H1 (cell line): ENCODE measurements at regions not wholly inside any gene's neighbourhood (a gene's known extent, or its start where the extent isn't known, plus 50 kb on each side); places are given as distances from the start of the nearest gene placed in this dataset.

Experiments
- CTCF ChIA-PET: fragments of 300-600 bp; sonication (Branson Sonifier 250); formaldehyde crosslinking; loops from one replicate; lab custom pipeline; 2021; ENCODE audit not compliant: partially characterized antibody; lab: Charles Lee
- POLR2A ChIA-PET: fragments of 300-600 bp; sonication (Branson Sonifier 250); formaldehyde crosslinking; loops from one replicate; lab custom pipeline; 2021; ENCODE audit warnings: inconsistent platforms; ENCODE audit not compliant: partially characterized antibody; lab: Charles Lee
- DNase-seq, 2 experiments: peaks; one replicate each; pipeline versions ENCODE4 v3.0.0 to v3.0.0-alpha.2; 2010 to 2022; ENCODE audit warnings: low spot score in 2 of 2, low read depth in 1 of 2, mixed read lengths in 1 of 2
- FAIRE-seq: peaks from 2 replicates; lab custom pipeline; 2011; peaks lifted over from hg19 to GRCh38; lab: Jason Lieb, UNC
- H2AFZ ChIP-seq: 2 replicates; pipeline ENCODE4 v1.8.1; 2012; ENCODE audit warnings: low read length, inconsistent platforms
- H2AK5ac ChIP-seq: 2 replicates; pipeline ENCODE4 v1.6.1; 2013; ENCODE audit warnings: low read depth, low read length
- H2BK120ac ChIP-seq: replicated peaks from 2 replicates; pipeline ENCODE3; 2013; ENCODE audit warnings: low read depth, low read length, inconsistent platforms
- H2BK12ac ChIP-seq: 2 replicates; pipeline ENCODE4 v1.6.1; 2013; ENCODE audit warnings: low read depth, low read length
- H2BK15ac ChIP-seq: 2 replicates; pipeline ENCODE4 v1.6.1; 2013; ENCODE audit warnings: low read length
- H2BK20ac ChIP-seq: 2 replicates; pipeline ENCODE4 v1.6.1; 2013; ENCODE audit warnings: low read length
- H2BK5ac ChIP-seq: 2 replicates; pipeline ENCODE4 v1.6.1; 2013; ENCODE audit warnings: low read depth, low read length
- H3K14ac ChIP-seq: 2 replicates; pipeline ENCODE4 v1.6.1; 2013; ENCODE audit warnings: inconsistent platforms; ENCODE audit not compliant: insufficient read length
- H3K18ac ChIP-seq: 2 replicates; pipeline ENCODE4 v1.6.1; 2013; ENCODE audit warnings: low read length; ENCODE audit errors: extremely low read depth
- H3K23ac ChIP-seq: 2 replicates; pipeline ENCODE4 v1.6.1; 2013; ENCODE audit warnings: inconsistent platforms; ENCODE audit not compliant: insufficient read length
- H3K23me2 ChIP-seq: 2 replicates; pipeline ENCODE4 v1.6.1; 2013; ENCODE audit warnings: low read depth, low read length
- H3K27ac ChIP-seq: 2 replicates; pipeline ENCODE4 v1.6.1; 2011; ENCODE audit warnings: low read depth, low read length, inconsistent platforms
- H3K27me3 ChIP-seq, 4 experiments: replicated peaks in 1 of 4; 1 replicate in 1 of 4; 2 replicates in 3 of 4; pipeline versions ENCODE4 v1.6.1 to v1.8.1; 2011 to 2013; ENCODE audit warnings: low read length in 3 of 4, mild to moderate bottlenecking in 3 of 4, inconsistent platforms in 2 of 4, mixed read lengths in 2 of 4, moderate library complexity in 1 of 4; ENCODE audit not compliant: control insufficient read depth in 3 of 4, insufficient read depth in 3 of 4; ENCODE audit errors: extremely low read depth in 1 of 4
- H3K36me3 ChIP-seq, 4 experiments: 2 replicates each; pipeline versions ENCODE4 v1.6.1 to v1.8.1; 2011 to 2013; ENCODE audit warnings: mild to moderate bottlenecking in 4 of 4, low read length in 3 of 4, moderate library complexity in 2 of 4, control low read depth in 1 of 4, inconsistent platforms in 1 of 4; ENCODE audit not compliant: insufficient read depth in 4 of 4, control insufficient read depth in 2 of 4
- H3K4ac ChIP-seq: replicated peaks from 2 replicates; pipeline ENCODE3; 2013; ENCODE audit warnings: low read length, low read depth, mixed read lengths, inconsistent platforms; ENCODE audit not compliant: insufficient read length
- H3K4me1 ChIP-seq, 4 experiments: replicated peaks in 1 of 4; 1 replicate in 1 of 4; 2 replicates in 3 of 4; pipeline versions ENCODE4 v1.6.1 to v1.8.1; 2011 to 2013; ENCODE audit warnings: low read length in 3 of 4, inconsistent platforms in 2 of 4, mixed read lengths in 1 of 4; ENCODE audit not compliant: insufficient read depth in 4 of 4, control insufficient read depth in 3 of 4
- H3K4me2 ChIP-seq, 2 experiments: 2 replicates each; pipeline versions ENCODE4 v1.6.1 to v1.8.1; 2011 to 2013; ENCODE audit warnings: low read depth in 2 of 2, low read length in 2 of 2, control low read depth in 1 of 2, inconsistent platforms in 1 of 2, mild to moderate bottlenecking in 1 of 2; ENCODE audit not compliant: insufficient read depth in 1 of 2
- H3K4me3 ChIP-seq, 4 experiments: fragments of 200-600, 300-600 bp in 1 of 4; sonication (generic), shearing (Covaris generic), sonication (Bioruptor Twin) in 1 of 4; 2 replicates each; pipeline versions ENCODE4 v1.5.1 to v1.8.1; 2011 to 2016; ENCODE audit warnings: low read length in 4 of 4, low read depth in 3 of 4, control low read depth in 2 of 4, inconsistent platforms in 2 of 4, mild to moderate bottlenecking in 2 of 4, mixed read lengths in 1 of 4, moderate library complexity in 1 of 4; ENCODE audit not compliant: insufficient read depth in 2 of 4; ENCODE audit errors: extremely low read depth in 1 of 4
- H3K56ac ChIP-seq: replicated peaks from 2 replicates; pipeline ENCODE3; 2013; ENCODE audit warnings: low read depth, mild to moderate bottlenecking, mixed read lengths, low read length, inconsistent platforms; ENCODE audit not compliant: insufficient read length
- H3K79me1 ChIP-seq: 2 replicates; pipeline ENCODE4 v1.6.1; 2013; ENCODE audit warnings: low read depth, low read length, control low read depth
- H3K79me2 ChIP-seq, 2 experiments: 2 replicates each; pipeline versions ENCODE4 v1.6.1 to v1.8.1; 2012 to 2013; ENCODE audit warnings: low read length in 2 of 2, mild to moderate bottlenecking in 2 of 2, inconsistent platforms in 1 of 2; ENCODE audit not compliant: insufficient read depth in 2 of 2, control insufficient read depth in 1 of 2
- H3K9ac ChIP-seq, 4 experiments: replicated peaks in 1 of 4; 1 replicate in 1 of 4; 2 replicates in 3 of 4; pipeline versions ENCODE4 v1.6.1 to v1.8.1; 2011 to 2013; ENCODE audit warnings: low read depth in 3 of 4, low read length in 3 of 4, control low read depth in 2 of 4, mild to moderate bottlenecking in 2 of 4, moderate library complexity in 2 of 4, inconsistent platforms in 1 of 4; ENCODE audit errors: extremely low read depth in 1 of 4
- H3K9me3 ChIP-seq, 2 experiments: 2 replicates each; pipeline versions ENCODE4 v1.6.1 to v1.8.1; 2012 to 2013; ENCODE audit warnings: mild to moderate bottlenecking in 2 of 2, moderate library complexity in 2 of 2, control low read depth in 1 of 2, inconsistent platforms in 1 of 2, low read depth in 1 of 2, low read length in 1 of 2, mixed read lengths in 1 of 2; ENCODE audit not compliant: insufficient read depth in 2 of 2
- H4K20me1 ChIP-seq, 2 experiments: replicated peaks in 1 of 2; 2 replicates each; pipeline versions ENCODE3 to v1.8.1; 2011 to 2013; ENCODE audit warnings: inconsistent platforms in 2 of 2, low read length in 2 of 2, mild to moderate bottlenecking in 1 of 2; ENCODE audit not compliant: insufficient read depth in 2 of 2, control insufficient read depth in 1 of 2
- H4K5ac ChIP-seq: 2 replicates; pipeline ENCODE4 v1.6.1; 2013; ENCODE audit warnings: low read length, low read depth, mixed read lengths, inconsistent platforms; ENCODE audit not compliant: insufficient read length
- H4K8ac ChIP-seq: 2 replicates; pipeline ENCODE4 v1.8.0; 2013; ENCODE audit warnings: mild to moderate bottlenecking, moderate library complexity, low read length, inconsistent platforms; ENCODE audit not compliant: insufficient read depth; ENCODE audit errors: extremely low read depth
- H4K91ac ChIP-seq: replicated peaks from 2 replicates; pipeline ENCODE3; 2013; ENCODE audit warnings: low read length, mixed read lengths, inconsistent platforms; ENCODE audit not compliant: insufficient read length
- BRCA1 ChIP-seq: IDR thresholded peaks from 2 replicates; pipeline ENCODE4 v1.6.1; 2012; ENCODE audit warnings: low read depth, low read length, improper control_type of control experiment
- CBX5 ChIP-seq: fragments of 300-800, 300-1000 bp; sonication (generic); IDR thresholded peaks from 2 replicates; pipeline ENCODE4 v1.7.1; 2016; ENCODE audit warnings: antibody characterized with exemption, low read length, low read depth
- CHD2 ChIP-seq: IDR thresholded peaks from 2 replicates; pipeline ENCODE4 v1.6.1; 2012; ENCODE audit warnings: low read length, improper control_type of control experiment
- HDAC2 ChIP-seq, 2 experiments: fragments of 300-600 bp in 1 of 2; sonication (generic) in 1 of 2; IDR thresholded peaks; 2 replicates each; pipeline ENCODE4 v1.6.1; 2011 to 2012; ENCODE audit warnings: low read depth in 2 of 2, low read length in 2 of 2, mild to moderate bottlenecking in 2 of 2, moderate library complexity in 2 of 2, borderline replicate concordance in 1 of 2, inconsistent platforms in 1 of 2
- HDAC6 ChIP-seq: IDR thresholded peaks from one replicate; pipeline ENCODE4 v1.7.1; 2012; ENCODE audit warnings: low read depth, mild to moderate bottlenecking, inconsistent platforms, low read length, moderate library complexity
- KDM1A ChIP-seq: fragments of 200-600, 300-600 bp; sonication (generic); IDR thresholded peaks from 2 replicates; pipeline ENCODE4 v1.7.1; 2016; ENCODE audit warnings: mild to moderate bottlenecking, low read length, borderline replicate concordance
- POLR2AphosphoS5 ChIP-seq: IDR thresholded peaks from 2 replicates; pipeline ENCODE4 v1.6.1; 2011; ENCODE audit warnings: low read depth, low read length
- RFX5 ChIP-seq: IDR thresholded peaks from 2 replicates; pipeline ENCODE4 v1.6.1; 2011; ENCODE audit warnings: low read depth, low read length, improper control_type of control experiment, borderline replicate concordance
- SAP30 ChIP-seq: fragments of 300-600 bp; sonication (generic); IDR thresholded peaks from 2 replicates; pipeline ENCODE4 v1.7.1; 2012; ENCODE audit warnings: low read length, moderate library complexity, mild to moderate bottlenecking, inconsistent platforms; ENCODE audit not compliant: insufficient read depth, insufficient replicate concordance
- SUZ12 ChIP-seq: fragments of 200-600 bp; sonication (generic); IDR thresholded peaks from 2 replicates; pipeline ENCODE4 v1.6.1; 2012; ENCODE audit warnings: mild to moderate bottlenecking, inconsistent platforms, low read length, moderate library complexity, mixed read lengths
- ZNF274 ChIP-seq: IDR thresholded peaks from 2 replicates; pipeline ENCODE4 v1.7.0; 2012; ENCODE audit warnings: low read length, borderline replicate concordance; ENCODE audit errors: extremely low read depth
- WGBS, 2 experiments: shearing (Covaris generic) in 1 of 2; methylation state at CpG; one replicate each; pipeline versions ENCODE4 v1.1.6 to v1.1.7; 2013 to 2015; ENCODE audit warnings: low lambda C conversion rate in 2 of 2, mixed read lengths in 2 of 2, inconsistent platforms in 1 of 2, low coverage in 1 of 2, missing lambda C conversion rate in 1 of 2; ENCODE audit not compliant: insufficient replicate concordance in 2 of 2, insufficient coverage in 1 of 2, insufficient read length in 1 of 2; ENCODE audit errors: extremely low coverage in 1 of 2, missing lambda C conversion rate in 1 of 2; 5-methylcytosine and 5-hydroxymethylcytosine counted together
- TF ChIP-seq, protein P1 (sequence below): IDR thresholded peaks from 2 replicates; pipeline ENCODE4 v1.6.1; 2012; ENCODE audit warnings: low read length, inconsistent platforms

- H2BK5ac ChIP-seq = no peak overlapping the region
- H3K27ac ChIP-seq = no peak overlapping the region
- no peak for DNase-seq
- no peak overlapping the region for H3K4me3 ChIP-seq
- no peaks in the 10 kb centered on the region for H3K79me1 ChIP-seq
- no peak overlapping the region for H2AK5ac ChIP-seq
- H3K56ac ChIP-seq = no peak overlapping the region
- H3K79me2 ChIP-seq = no peaks in the 10 kb centered on the region
- 95% methylated on average over 3 of the region's 3 CpGs; no CpG with 5 or more reads in 1 of the 2 experiments for WGBS, 2 experiments
- H3K9ac ChIP-seq = no peak overlapping the region
- ChIA-PET CTCF (interaction anchor here (1.1 to 2.1 kb wide), 6 partner anchors 9 to 404 kb away, joined by 3 to 9 read pairs (median 4); no protein-coding TSS in a partner anchor), POLR2A (no interaction called here)
- no peak overlapping the region for H2AFZ ChIP-seq
- H4K91ac ChIP-seq = no peak overlapping the region
- no peak overlapping the region for H2BK12ac ChIP-seq
- H3K23ac ChIP-seq = no peak overlapping the region
- no peaks in the 10 kb centered on the region for H3K4me1 ChIP-seq
- H2BK20ac ChIP-seq = no peak overlapping the region
- H3K36me3 ChIP-seq = no peaks in the 10 kb centered on the region
- no peaks in the 10 kb centered on the region for H3K9me3 ChIP-seq
- no peak overlapping the region for H3K4me2 ChIP-seq
- TF ChIP-seq CHD2 (no peak), HDAC6 (no peak), SAP30 (no peak), RFX5 (no peak), BRCA1 (no peak), CBX5 (no peak), POLR2AphosphoS5 (no peak), ZNF274 (no peak), HDAC2 (IDR thresholded peaks at IDR 0.05; ENCODE audit: borderline replicate concordance in 1 of 2, low read depth in 2 of 2, low read length in 2 of 2) (no peak), SUZ12 (no peak), KDM1A (no peak)
- TF ChIP-seq, protein P1, sequence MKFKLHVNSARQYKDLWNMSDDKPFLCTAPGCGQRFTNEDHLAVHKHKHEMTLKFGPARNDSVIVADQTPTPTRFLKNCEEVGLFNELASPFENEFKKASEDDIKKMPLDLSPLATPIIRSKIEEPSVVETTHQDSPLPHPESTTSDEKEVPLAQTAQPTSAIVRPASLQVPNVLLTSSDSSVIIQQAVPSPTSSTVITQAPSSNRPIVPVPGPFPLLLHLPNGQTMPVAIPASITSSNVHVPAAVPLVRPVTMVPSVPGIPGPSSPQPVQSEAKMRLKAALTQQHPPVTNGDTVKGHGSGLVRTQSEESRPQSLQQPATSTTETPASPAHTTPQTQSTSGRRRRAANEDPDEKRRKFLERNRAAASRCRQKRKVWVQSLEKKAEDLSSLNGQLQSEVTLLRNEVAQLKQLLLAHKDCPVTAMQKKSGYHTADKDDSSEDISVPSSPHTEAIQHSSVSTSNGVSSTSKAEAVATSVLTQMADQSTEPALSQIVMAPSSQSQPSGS = no peak
- TF ChIP-seq, all 59 proteins: peak for 0
- FAIRE-seq = no peak
- no peak overlapping the region for H3K18ac ChIP-seq
- H3K14ac ChIP-seq = no peak overlapping the region
- H4K20me1 ChIP-seq = no peaks in the 10 kb centered on the region
- H3K23me2 ChIP-seq = peaks cover 2% of the 10 kb centered on the region; the same call in 1 of the 2 replicates
- H3K27me3 ChIP-seq = no peaks in the 10 kb centered on the region
- no peak overlapping the region for H2BK15ac ChIP-seq
- no peak overlapping the region for H4K5ac ChIP-seq
- H2BK120ac ChIP-seq = no peak overlapping the region
- H3K4ac ChIP-seq = no peak overlapping the region
- H4K8ac ChIP-seq = no peak overlapping the region
These were observed 179.4 kb downstream of the IRS1 start for GRCh38 chr2:226620176-226620575.
